HEK293T (cell line): ENCODE measurements at regions not wholly inside any gene's neighbourhood (a gene's known extent, or its start where the extent isn't known, plus 50 kb on each side); places are given as distances from the start of the nearest gene placed in this dataset.

Experiments
- BHLHE40 ChIP-seq: fragments of 450-650 bp; IDR thresholded peaks from 2 replicates; pipeline ENCODE4 v1.6.1; 2016; ENCODE audit warnings: mild to moderate bottlenecking, moderate library complexity, borderline replicate concordance
- ELF4 ChIP-seq: fragments of 450-650 bp; IDR thresholded peaks from 2 replicates; pipeline ENCODE4 v1.6.1; 2017; ENCODE audit warnings: antibody characterized with exemption
- FOXA1 ChIP-seq: fragments of 450-650 bp; IDR thresholded peaks from 2 replicates; pipeline ENCODE4 v1.6.1; 2016; ENCODE audit warnings: mild to moderate bottlenecking
- FOXM1 ChIP-seq: fragments of 450-650 bp; IDR thresholded peaks from 2 replicates; pipeline ENCODE4 v1.6.1; 2017; ENCODE audit warnings: mild to moderate bottlenecking, borderline replicate concordance
- HDGF ChIP-seq: fragments of 450-650 bp; IDR thresholded peaks from 2 replicates; pipeline ENCODE4 v1.6.1; 2017; ENCODE audit warnings: antibody characterized with exemption, borderline replicate concordance
- NFRKB ChIP-seq: fragments of 450-650 bp; IDR thresholded peaks from 2 replicates; pipeline ENCODE4 v1.6.1; 2016; ENCODE audit warnings: mild to moderate bottlenecking, moderate library complexity
- SUZ12 ChIP-seq: fragments of 450-650 bp; IDR thresholded peaks from 2 replicates; pipeline ENCODE4 v1.6.1; 2016; ENCODE audit warnings: mild to moderate bottlenecking

DNA sequence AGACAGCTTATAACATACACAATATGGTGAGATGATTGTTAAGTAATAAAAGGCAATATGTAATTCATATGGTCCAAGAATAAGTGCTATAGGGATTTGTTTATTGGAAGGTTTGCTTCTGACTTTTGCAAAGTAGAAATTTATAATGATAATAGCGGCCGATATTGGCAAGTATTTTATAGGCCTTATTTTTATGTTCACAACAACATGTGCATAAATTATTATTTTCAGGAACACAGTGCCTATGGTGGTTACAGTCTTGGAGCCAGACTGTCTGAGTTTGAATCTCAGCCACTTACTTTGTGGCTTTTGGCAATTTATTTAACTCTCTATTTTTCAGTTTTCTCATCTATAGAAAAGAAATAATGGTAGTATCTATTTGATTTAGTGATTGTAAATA, 607.5 kb downstream of the USP25 start:
- TF ChIP-seq HDGF (no peak), BHLHE40 (no peak), SUZ12 (no peak), FOXA1 (no peak), FOXM1 (no peak), NFRKB (no peak), ELF4 (no peak)
